ENCODE measurements at regions not wholly inside any gene's neighbourhood (a gene's known extent, or its start where the extent isn't known, plus 50 kb on each side); places are given as distances from the start of the nearest gene placed in this dataset.

DNA sequence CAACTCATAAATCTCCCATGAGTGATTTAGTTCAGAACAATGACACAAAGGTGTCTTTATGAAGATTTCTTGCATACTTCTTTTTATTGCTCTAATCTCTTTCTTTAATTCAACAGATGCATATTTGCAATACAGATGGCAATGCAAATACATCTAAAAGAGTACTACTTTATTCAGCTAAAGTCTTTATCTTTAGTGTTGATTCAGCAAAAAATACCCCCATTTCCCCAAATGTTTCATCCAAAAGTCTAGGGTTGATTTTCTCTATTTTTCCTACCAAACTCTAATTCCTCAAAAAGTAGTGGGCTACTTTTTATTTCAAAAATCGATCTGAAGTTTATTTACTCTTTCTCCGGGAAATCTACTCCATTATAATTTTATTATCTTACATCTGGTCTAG, 1055.2 kb downstream of the STIM2 start:
- TF ChIP-seq, protein P1, sequence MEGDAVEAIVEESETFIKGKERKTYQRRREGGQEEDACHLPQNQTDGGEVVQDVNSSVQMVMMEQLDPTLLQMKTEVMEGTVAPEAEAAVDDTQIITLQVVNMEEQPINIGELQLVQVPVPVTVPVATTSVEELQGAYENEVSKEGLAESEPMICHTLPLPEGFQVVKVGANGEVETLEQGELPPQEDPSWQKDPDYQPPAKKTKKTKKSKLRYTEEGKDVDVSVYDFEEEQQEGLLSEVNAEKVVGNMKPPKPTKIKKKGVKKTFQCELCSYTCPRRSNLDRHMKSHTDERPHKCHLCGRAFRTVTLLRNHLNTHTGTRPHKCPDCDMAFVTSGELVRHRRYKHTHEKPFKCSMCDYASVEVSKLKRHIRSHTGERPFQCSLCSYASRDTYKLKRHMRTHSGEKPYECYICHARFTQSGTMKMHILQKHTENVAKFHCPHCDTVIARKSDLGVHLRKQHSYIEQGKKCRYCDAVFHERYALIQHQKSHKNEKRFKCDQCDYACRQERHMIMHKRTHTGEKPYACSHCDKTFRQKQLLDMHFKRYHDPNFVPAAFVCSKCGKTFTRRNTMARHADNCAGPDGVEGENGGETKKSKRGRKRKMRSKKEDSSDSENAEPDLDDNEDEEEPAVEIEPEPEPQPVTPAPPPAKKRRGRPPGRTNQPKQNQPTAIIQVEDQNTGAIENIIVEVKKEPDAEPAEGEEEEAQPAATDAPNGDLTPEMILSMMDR (IDR thresholded peaks at IDR 0.05; ENCODE audit: insufficient read depth, low read length) = no peak
- TF ChIP-seq POLR2AphosphoS5 (IDR thresholded peaks at IDR 0.05; ENCODE audit: low read depth) = no peak
- TF ChIP-seq, protein P2, sequence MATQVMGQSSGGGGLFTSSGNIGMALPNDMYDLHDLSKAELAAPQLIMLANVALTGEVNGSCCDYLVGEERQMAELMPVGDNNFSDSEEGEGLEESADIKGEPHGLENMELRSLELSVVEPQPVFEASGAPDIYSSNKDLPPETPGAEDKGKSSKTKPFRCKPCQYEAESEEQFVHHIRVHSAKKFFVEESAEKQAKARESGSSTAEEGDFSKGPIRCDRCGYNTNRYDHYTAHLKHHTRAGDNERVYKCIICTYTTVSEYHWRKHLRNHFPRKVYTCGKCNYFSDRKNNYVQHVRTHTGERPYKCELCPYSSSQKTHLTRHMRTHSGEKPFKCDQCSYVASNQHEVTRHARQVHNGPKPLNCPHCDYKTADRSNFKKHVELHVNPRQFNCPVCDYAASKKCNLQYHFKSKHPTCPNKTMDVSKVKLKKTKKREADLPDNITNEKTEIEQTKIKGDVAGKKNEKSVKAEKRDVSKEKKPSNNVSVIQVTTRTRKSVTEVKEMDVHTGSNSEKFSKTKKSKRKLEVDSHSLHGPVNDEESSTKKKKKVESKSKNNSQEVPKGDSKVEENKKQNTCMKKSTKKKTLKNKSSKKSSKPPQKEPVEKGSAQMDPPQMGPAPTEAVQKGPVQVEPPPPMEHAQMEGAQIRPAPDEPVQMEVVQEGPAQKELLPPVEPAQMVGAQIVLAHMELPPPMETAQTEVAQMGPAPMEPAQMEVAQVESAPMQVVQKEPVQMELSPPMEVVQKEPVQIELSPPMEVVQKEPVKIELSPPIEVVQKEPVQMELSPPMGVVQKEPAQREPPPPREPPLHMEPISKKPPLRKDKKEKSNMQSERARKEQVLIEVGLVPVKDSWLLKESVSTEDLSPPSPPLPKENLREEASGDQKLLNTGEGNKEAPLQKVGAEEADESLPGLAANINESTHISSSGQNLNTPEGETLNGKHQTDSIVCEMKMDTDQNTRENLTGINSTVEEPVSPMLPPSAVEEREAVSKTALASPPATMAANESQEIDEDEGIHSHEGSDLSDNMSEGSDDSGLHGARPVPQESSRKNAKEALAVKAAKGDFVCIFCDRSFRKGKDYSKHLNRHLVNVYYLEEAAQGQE (IDR thresholded peaks at IDR 0.05; ENCODE audit: insufficient replicate concordance, low read depth) = no peak

Measured in HL-60 (cell line).